Panc1 (cell line): ENCODE measurements at regions not wholly inside any gene's neighbourhood (a gene's known extent, or its start where the extent isn't known, plus 50 kb on each side); places are given as distances from the start of the nearest gene placed in this dataset.
A peak's percentile ranks its signal among the peaks of the same experiment; 100 is the strongest.

ENCODE experiments used
- ATAC-seq: fragments of 200-7000 bp; cut with Tn5 transposase; 2 replicates; pipeline ENCODE4 v1.9.1; 2020; ENCODE audit warnings: mild to moderate bottlenecking, moderate library complexity
- BruUV-seq: library from RNA; stranded (reverse); fragments of 400-500 nt; replicated peaks from 2 replicates; lab custom pipeline; 2021; lab: Mats Ljungman, UMichigan
- CTCF ChIA-PET: fragments of 300-600 bp; sonication (Branson Sonifier 250); formaldehyde crosslinking; loops from one replicate; lab custom pipeline; 2022; ENCODE audit warnings: antibody characterized with exemption; lab: Charles Lee
- POLR2A ChIA-PET: fragments of 300-600 bp; sonication (Branson Sonifier 250); formaldehyde crosslinking; loops from one replicate; lab custom pipeline; 2022; ENCODE audit warnings: antibody characterized with exemption; lab: Charles Lee
- DNase-seq: peaks from one replicate; pipeline ENCODE4 v3.0.0-alpha.2; 2010; ENCODE audit warnings: low read depth, low spot score
- H3K27ac ChIP-seq: 2 replicates; pipeline ENCODE4 v1.5.1; 2011; ENCODE audit warnings: mild to moderate bottlenecking, low read length, inconsistent platforms
- H3K27me3 ChIP-seq: fragments of 200-500 bp; sonication (Bioruptor generic); 2 replicates; pipeline ENCODE4 v1.6.0; 2014; ENCODE audit warnings: low read length, inconsistent platforms; ENCODE audit not compliant: control insufficient read depth, insufficient read depth
- H3K36me3 ChIP-seq: fragments of 200-500 bp; sonication (Bioruptor generic); 2 replicates; pipeline ENCODE4 v1.5.1; 2014; ENCODE audit warnings: inconsistent platforms, mild to moderate bottlenecking, low read length, moderate library complexity; ENCODE audit not compliant: control insufficient read depth, insufficient read depth
- H3K4me1 ChIP-seq: 2 replicates; pipeline ENCODE4 v1.5.1; 2011; ENCODE audit warnings: inconsistent platforms, mild to moderate bottlenecking, low read length, moderate library complexity; ENCODE audit not compliant: control insufficient read depth, insufficient read depth
- H3K4me3 ChIP-seq, 2 experiments: 2 replicates each; pipeline ENCODE4 v1.5.1; 2011 to 2012; ENCODE audit warnings: low read depth in 2 of 2, low read length in 2 of 2, mild to moderate bottlenecking in 2 of 2, inconsistent platforms in 1 of 2, moderate library complexity in 1 of 2
- H3K9me3 ChIP-seq: fragments of 200-500 bp; sonication (Bioruptor generic); 2 replicates; pipeline ENCODE4 v1.5.1; 2014; ENCODE audit warnings: low read depth, mild to moderate bottlenecking, inconsistent platforms, low read length, moderate library complexity; ENCODE audit not compliant: control insufficient read depth, insufficient read depth
- POLR2AphosphoS5 ChIP-seq: IDR thresholded peaks from 2 replicates; pipeline ENCODE4 v1.6.1; 2012; ENCODE audit warnings: mild to moderate bottlenecking, low read depth, low read length, moderate library complexity
- REST ChIP-seq, 2 experiments: IDR thresholded peaks; 2 replicates each; pipeline ENCODE4 v1.6.1; 2011 to 2012; ENCODE audit warnings: low read depth in 2 of 2, control low read depth in 1 of 2, low read length in 1 of 2, mild to moderate bottlenecking in 1 of 2, moderate library complexity in 1 of 2; ENCODE audit not compliant: insufficient read depth in 1 of 2
- SIN3A ChIP-seq: IDR thresholded peaks from 2 replicates; pipeline ENCODE4 v1.6.1; 2012; ENCODE audit warnings: low read depth, mild to moderate bottlenecking, low read length, moderate library complexity, borderline replicate concordance; ENCODE audit not compliant: insufficient read depth
- TCF7L2 ChIP-seq: IDR thresholded peaks from 2 replicates; pipeline ENCODE4 v1.6.1; 2011; ENCODE audit warnings: mild to moderate bottlenecking, low read depth, low read length, inconsistent platforms
- in situ Hi-C: cut with HindIII; loops from 2 replicates; pipeline ENCODE4 v1.10.0; 2016; ENCODE audit warnings: low sequenced_read_pairs, low pct_unique_long_range_greater_than_20kb
- intact Hi-C: fragments of 100-400 bp; cut with micrococcal nuclease; formaldehyde crosslinking; loops from one replicate; pipeline ENCODE4 v1.10.0; 2022; ENCODE audit not compliant: unreplicated experiment
- TF ChIP-seq, protein P1 (sequence below): fragments of 450-650 bp; IDR thresholded peaks from 2 replicates; pipeline ENCODE4 v1.5.1; 2017; ENCODE audit warnings: mild to moderate bottlenecking

- DNase-seq (no peak), ATAC-seq (no peak)
- Histone ChIP-seq H3K27me3 (no peaks in the 10 kb centered on the region), H3K36me3 (no peaks in the 10 kb centered on the region), H3K27ac (no peak overlapping the region), H3K4me3 (no peak overlapping the region), H3K9me3 (no peaks in the 10 kb centered on the region), H3K4me1 (no peaks in the 10 kb centered on the region)
- BruUV-seq = no TSS peak
- ChIA-PET CTCF (no interaction called here), POLR2A (no interaction called here)
- intact Hi-C loops (no loop called here), in situ Hi-C loops (no loop called here)
- TF ChIP-seq REST (IDR thresholded peaks at IDR 0.05; ENCODE audit: insufficient read depth in 1 of 2, low read depth in 2 of 2, low read length in 1 of 2) (no peak), POLR2AphosphoS5 (no peak), TCF7L2 (no peak), SIN3A (no peak)
- TF ChIP-seq, protein P1, sequence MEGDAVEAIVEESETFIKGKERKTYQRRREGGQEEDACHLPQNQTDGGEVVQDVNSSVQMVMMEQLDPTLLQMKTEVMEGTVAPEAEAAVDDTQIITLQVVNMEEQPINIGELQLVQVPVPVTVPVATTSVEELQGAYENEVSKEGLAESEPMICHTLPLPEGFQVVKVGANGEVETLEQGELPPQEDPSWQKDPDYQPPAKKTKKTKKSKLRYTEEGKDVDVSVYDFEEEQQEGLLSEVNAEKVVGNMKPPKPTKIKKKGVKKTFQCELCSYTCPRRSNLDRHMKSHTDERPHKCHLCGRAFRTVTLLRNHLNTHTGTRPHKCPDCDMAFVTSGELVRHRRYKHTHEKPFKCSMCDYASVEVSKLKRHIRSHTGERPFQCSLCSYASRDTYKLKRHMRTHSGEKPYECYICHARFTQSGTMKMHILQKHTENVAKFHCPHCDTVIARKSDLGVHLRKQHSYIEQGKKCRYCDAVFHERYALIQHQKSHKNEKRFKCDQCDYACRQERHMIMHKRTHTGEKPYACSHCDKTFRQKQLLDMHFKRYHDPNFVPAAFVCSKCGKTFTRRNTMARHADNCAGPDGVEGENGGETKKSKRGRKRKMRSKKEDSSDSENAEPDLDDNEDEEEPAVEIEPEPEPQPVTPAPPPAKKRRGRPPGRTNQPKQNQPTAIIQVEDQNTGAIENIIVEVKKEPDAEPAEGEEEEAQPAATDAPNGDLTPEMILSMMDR = no peak
Measured at GRCh38 chr21:16408280-16408679, 678.5 kb downstream of the USP25 start.

GRCh38 chr21:16409352-16409751 is 679.6 kb downstream of the USP25 start:
- H3K27me3 ChIP-seq = no peaks in the 10 kb centered on the region
- POLR2A ChIA-PET = no interaction called here
- no peaks in the 10 kb centered on the region for H3K36me3 ChIP-seq
- no peak overlapping the region for H3K4me3 ChIP-seq
- intact Hi-C loops = no loop called here
- no peaks in the 10 kb centered on the region for H3K4me1 ChIP-seq
- ATAC-seq (no peak), DNase-seq (no peak)
- in situ Hi-C loops = no loop called here
- BruUV-seq = no TSS peak
- TF ChIP-seq POLR2AphosphoS5 = no peak
- H3K9me3 ChIP-seq = no peaks in the 10 kb centered on the region
- no peak overlapping the region for H3K27ac ChIP-seq
- CTCF ChIA-PET = no interaction called here

DNA sequence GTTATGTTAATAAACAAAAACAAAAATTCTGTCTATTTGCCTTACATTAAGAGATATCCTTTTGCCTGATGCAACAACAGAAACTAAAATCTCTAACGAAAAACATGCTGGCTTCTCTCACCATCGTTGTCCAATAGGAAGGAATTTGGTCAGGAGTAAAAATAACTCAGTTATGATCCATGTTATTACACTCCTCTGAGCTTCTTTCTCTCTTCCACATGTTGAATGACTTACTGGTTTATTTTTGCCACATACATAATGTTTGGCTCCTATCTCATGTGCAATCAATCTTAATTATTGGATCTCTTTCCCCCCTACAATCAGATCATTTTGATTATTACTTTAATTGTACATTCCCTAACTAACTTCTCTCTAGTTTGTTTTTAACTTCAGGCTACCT is 688.4 kb downstream of the USP25 start:
- in situ Hi-C loops = no loop called here
- Histone ChIP-seq H3K36me3 (no peaks in the 10 kb centered on the region), H3K9me3 (no peaks in the 10 kb centered on the region), H3K4me3 (no peak overlapping the region), H3K27ac (peak overlapping the region; percentile 70; the same call in 1 of the 2 replicates), H3K27me3 (no peaks in the 10 kb centered on the region), H3K4me1 (peaks cover 3% of the 10 kb centered on the region; the same call in 1 of the 2 replicates)
- POLR2A ChIA-PET = no interaction called here
- CTCF ChIA-PET = no interaction called here
- DNase-seq (no peak), ATAC-seq (no peak)
- TF ChIP-seq, protein P1 = no peak
- no peak for TF ChIP-seq TCF7L2
- no peak for TF ChIP-seq POLR2AphosphoS5
- TF ChIP-seq REST (IDR thresholded peaks at IDR 0.05; ENCODE audit: insufficient read depth in 1 of 2, low read depth in 2 of 2, low read length in 1 of 2) = no peak
- no peak for TF ChIP-seq SIN3A
- BruUV-seq = no TSS peak
- intact Hi-C loops = no loop called here
